Natural killer cell (primary cell): ENCODE measurements at regions not wholly inside any gene's neighbourhood (a gene's known extent, or its start where the extent isn't known, plus 50 kb on each side); places are given as distances from the start of the nearest gene placed in this dataset.
A peak's percentile ranks its signal among the peaks of the same experiment; 100 is the strongest.

ENCODE experiments used
- ATAC-seq, 3 donors: fragments of 150-1000 bp in 2 of 3; fragments of 200-7000 bp in 1 of 3; cut with Tn5 transposase; 1 replicate in 1 of 3; 2 replicates in 2 of 3; pipeline ENCODE4 v1.10.0; 2021; ENCODE audit warnings: mild to moderate bottlenecking in 2 of 3, moderate library complexity in 2 of 3
- DNase-seq, 2 donors: peaks; one replicate each; pipeline versions ENCODE4 v3.0.0 to v3.0.0-alpha.2; 2013 to 2021; ENCODE audit warnings: mixed read lengths in 1 of 2
- H3K27ac ChIP-seq: one replicate; pipeline ENCODE4 v1.5.1; 2013; ENCODE audit warnings: mild to moderate bottlenecking, low read length
- H3K27me3 ChIP-seq: one replicate; pipeline ENCODE4 v1.6.1; 2013; ENCODE audit warnings: low read length; ENCODE audit not compliant: control insufficient read depth, insufficient read depth
- H3K36me3 ChIP-seq: one replicate; pipeline ENCODE4 v1.6.1; 2013; ENCODE audit warnings: low read length; ENCODE audit not compliant: control insufficient read depth, insufficient read depth
- H3K4me1 ChIP-seq: one replicate; pipeline ENCODE4 v1.6.1; 2013; ENCODE audit warnings: low read length; ENCODE audit not compliant: control insufficient read depth, insufficient read depth
- H3K4me3 ChIP-seq: one replicate; pipeline ENCODE4 v1.5.1; 2013; ENCODE audit warnings: low read length
- H3K9me3 ChIP-seq: one replicate; pipeline ENCODE4 v1.6.1; 2013; ENCODE audit warnings: low read length; ENCODE audit not compliant: control insufficient read depth, insufficient read depth
- H3K27ac Mint-ChIP-seq, 2 donors: one replicate each; pipeline ENCODE4 v1.8.0; 2022; ENCODE audit warnings: mild to moderate bottlenecking in 2 of 2, mixed read lengths in 2 of 2, moderate library complexity in 1 of 2
- H3K27me3 Mint-ChIP-seq, 2 donors: one replicate each; pipeline ENCODE4 v1.8.0; 2022; ENCODE audit warnings: low read depth in 2 of 2, mixed read lengths in 2 of 2
- H3K36me3 Mint-ChIP-seq: one replicate; pipeline ENCODE4 v1.8.0; 2022; ENCODE audit warnings: mixed read lengths
- H3K4me1 Mint-ChIP-seq, 2 donors: one replicate each; pipeline ENCODE4 v1.8.0; 2022; ENCODE audit warnings: mixed read lengths in 2 of 2
- H3K4me3 Mint-ChIP-seq: one replicate; pipeline ENCODE4 v1.8.0; 2022; ENCODE audit warnings: mild to moderate bottlenecking, moderate library complexity, mixed read lengths
- H3K9me3 Mint-ChIP-seq, 2 donors: one replicate each; pipeline ENCODE4 v1.8.0; 2022; ENCODE audit warnings: mixed read lengths in 2 of 2
- WGBS: methylation state at CpG from one replicate; pipeline ENCODE4 v1.1.7; 2013; ENCODE audit warnings: missing lambda C conversion rate; ENCODE audit not compliant: insufficient coverage; 5-methylcytosine and 5-hydroxymethylcytosine counted together
- intact Hi-C: fragments of 100-400 bp; cut with micrococcal nuclease; formaldehyde crosslinking; loops from one replicate; pipeline ENCODE4 v1.14.2; 2022
- TF ChIP-seq, protein P1 (sequence below): fragments of 200-600 bp; IDR thresholded peaks from one replicate; pipeline ENCODE4 v1.8.0; 2022; ENCODE audit warnings: antibody characterized with exemption

DNA sequence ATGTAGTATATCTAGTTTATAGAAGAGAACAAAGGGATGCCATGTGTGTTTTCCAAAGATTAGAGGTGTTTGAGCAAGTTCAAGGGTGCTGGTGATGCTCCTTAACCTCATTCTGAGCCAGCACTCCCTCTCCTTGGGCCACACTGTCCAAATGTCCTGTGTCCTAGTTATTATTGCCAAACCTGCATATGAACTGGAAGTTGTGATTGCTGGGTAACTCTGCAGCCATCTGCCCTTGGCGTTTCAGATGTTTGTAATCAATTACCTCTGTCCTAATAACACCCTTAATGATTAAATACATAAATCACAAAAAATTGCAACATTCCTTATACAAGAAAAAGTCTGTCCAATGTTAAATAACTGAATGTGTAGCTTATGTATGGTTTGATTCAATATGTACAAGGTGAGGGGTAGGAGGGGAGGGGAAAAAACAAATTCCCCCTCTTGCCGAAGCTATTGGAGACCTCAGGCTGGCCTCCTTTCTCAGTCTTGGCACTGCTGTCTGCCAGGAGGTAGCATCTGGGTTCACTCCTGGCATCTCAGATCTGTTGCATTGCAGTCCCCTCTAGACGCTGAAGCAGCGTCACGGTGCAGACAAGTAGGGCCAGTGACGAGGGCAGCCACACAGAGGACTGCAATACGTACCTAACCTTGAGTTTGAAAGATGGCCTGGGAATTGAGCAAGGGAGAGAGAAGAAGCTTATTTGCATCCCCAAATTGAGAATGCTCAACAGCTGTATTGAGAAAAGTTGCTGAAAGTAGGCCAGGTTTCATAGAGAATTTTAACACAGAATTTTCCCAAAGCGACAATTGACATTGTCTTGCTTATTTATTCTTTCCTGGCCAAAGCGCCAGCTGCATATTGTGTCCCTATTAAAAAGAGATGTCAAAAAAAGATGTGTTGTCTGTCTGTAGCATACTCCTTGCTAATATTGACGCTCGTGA is 89.6 kb upstream of the ARHGAP32 start:
- Histone ChIP-seq H3K4me3 (no peak overlapping the region), H3K9me3 (no peaks in the 10 kb centered on the region), H3K27ac (no peak overlapping the region), H3K36me3 (no peaks in the 10 kb centered on the region), H3K4me1 (peaks cover 14% of the 10 kb centered on the region), H3K27me3 (peaks cover 6% of the 10 kb centered on the region)
- peaks cover 19 to 36% of the 10 kb centered on the region in 2 donors for H3K27me3 Mint-ChIP-seq
- H3K36me3 Mint-ChIP-seq = no peaks in the 10 kb centered on the region
- no peak for ATAC-seq
- TF ChIP-seq, protein P1, sequence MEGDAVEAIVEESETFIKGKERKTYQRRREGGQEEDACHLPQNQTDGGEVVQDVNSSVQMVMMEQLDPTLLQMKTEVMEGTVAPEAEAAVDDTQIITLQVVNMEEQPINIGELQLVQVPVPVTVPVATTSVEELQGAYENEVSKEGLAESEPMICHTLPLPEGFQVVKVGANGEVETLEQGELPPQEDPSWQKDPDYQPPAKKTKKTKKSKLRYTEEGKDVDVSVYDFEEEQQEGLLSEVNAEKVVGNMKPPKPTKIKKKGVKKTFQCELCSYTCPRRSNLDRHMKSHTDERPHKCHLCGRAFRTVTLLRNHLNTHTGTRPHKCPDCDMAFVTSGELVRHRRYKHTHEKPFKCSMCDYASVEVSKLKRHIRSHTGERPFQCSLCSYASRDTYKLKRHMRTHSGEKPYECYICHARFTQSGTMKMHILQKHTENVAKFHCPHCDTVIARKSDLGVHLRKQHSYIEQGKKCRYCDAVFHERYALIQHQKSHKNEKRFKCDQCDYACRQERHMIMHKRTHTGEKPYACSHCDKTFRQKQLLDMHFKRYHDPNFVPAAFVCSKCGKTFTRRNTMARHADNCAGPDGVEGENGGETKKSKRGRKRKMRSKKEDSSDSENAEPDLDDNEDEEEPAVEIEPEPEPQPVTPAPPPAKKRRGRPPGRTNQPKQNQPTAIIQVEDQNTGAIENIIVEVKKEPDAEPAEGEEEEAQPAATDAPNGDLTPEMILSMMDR = no peak
- H3K27ac Mint-ChIP-seq = no peak overlapping the region
- H3K4me3 Mint-ChIP-seq = no peak overlapping the region
- WGBS = 90% methylated on average over 11 of the region's 11 CpGs
- peaks cover 10 to 21% of the 10 kb centered on the region in 2 donors for H3K4me1 Mint-ChIP-seq
- intact Hi-C loops = no loop called here
- H3K9me3 Mint-ChIP-seq = no peaks in the 10 kb centered on the region
- no peak for DNase-seq

DNA sequence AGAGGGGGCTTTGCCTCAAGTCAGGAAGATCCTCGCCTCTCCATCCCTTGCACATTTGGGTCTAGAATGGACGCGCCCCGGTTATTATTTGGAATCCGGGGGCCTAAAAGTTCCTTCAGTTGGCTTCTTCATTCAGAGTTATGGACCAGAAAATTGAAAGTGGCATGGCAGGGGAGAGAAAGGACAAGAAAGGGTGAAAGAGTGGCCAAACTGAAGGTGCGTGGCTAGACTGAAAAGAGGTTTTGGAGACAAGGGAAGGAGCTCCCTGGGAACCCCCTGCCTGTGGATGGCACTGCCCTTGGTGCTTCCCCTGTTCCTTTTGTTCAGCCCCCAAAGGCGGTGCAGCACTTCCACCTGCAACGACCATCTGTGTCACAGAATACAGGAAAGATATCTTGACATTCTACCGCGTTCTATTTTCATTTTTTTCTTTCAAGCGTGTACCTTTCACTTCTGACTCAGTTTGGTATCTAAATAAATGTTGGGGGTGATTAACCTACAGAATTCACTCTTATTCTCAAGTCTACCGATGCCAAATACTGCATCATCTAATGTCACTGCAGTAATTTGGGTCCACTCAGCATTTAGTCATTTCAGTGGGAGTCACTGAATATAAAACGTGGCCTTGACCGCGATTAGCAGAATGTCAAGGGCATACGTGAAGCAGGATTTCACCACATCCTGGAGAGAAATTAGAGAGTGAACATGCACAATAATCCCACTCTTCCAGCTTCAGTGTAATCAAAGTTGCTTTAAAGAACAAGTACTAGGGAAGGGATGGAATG is 88.1 kb upstream of the ARHGAP32 start:
- Mint-ChIP-seq H3K4me1 (peaks cover 10 to 21% of the 10 kb centered on the region in 2 donors), H3K36me3 (no peaks in the 10 kb centered on the region), H3K27ac (peak overlapping the region; percentile 47 to 65), H3K27me3 (peaks cover 20 to 35% of the 10 kb centered on the region in 2 donors), H3K4me3 (peak overlapping the region; percentile 91), H3K9me3 (no peaks in the 10 kb centered on the region)
- Histone ChIP-seq H3K4me1 (peaks cover 14% of the 10 kb centered on the region), H3K27me3 (peaks cover 6% of the 10 kb centered on the region), H3K27ac (no peak overlapping the region), H3K36me3 (no peaks in the 10 kb centered on the region), H3K9me3 (no peaks in the 10 kb centered on the region), H3K4me3 (peak overlapping the region; percentile 59)
- 15% methylated on average over 15 of the region's 16 CpGs for WGBS
- no peak for ATAC-seq
- TF ChIP-seq, protein P1 = no peak
- DNase-seq = peak in 1 of 2 donors; percentile 45
- intact Hi-C loops = no loop called here

DNA sequence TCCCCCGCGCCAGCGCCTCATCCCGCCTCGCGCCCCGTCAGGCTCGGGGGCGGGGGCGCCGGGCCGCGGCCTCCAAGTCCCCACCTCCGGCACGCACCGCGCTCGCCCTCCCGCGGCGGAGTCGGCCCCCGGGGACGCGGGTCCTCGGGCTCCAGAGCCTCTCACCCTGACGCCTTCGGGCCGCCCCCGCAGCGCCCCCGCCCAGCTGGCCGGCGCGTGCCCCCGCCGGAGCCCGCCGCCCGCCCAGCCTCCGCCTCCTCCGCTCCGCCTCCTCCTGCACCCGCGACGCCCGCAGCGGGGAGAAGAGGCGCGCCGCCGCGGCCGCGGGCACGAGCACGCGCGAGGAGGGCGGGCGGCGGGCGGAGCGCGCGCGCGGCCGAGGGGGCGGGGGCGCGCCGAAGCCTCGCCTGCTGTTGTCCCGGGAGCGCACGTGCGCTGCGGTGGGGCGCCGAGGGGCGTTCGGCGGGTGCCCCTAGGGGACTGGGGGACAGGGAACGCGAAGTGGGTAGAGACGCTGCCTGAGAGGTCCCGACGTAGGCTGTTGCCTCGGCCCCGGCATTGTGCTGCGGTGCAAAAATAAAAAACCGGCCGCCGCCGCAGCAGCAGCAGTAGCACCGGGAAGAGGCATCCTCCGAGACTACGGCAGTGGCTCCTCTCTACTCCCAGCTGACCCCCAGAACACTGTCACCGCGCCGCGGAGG is 87.4 kb upstream of the ARHGAP32 start:
- peak overlapping the region; percentile 59 for H3K4me3 ChIP-seq
- H3K36me3 ChIP-seq = no peaks in the 10 kb centered on the region
- Mint-ChIP-seq H3K4me3 (peak overlapping the region; percentile 91), H3K36me3 (no peaks in the 10 kb centered on the region), H3K27me3 (peaks cover 20 to 34% of the 10 kb centered on the region in 2 donors), H3K9me3 (no peaks in the 10 kb centered on the region), H3K4me1 (peaks cover 10 to 21% of the 10 kb centered on the region in 2 donors), H3K27ac (peak overlapping the region; percentile 47 to 65)
- WGBS = under 1% methylated on average over 103 of the region's 103 CpGs
- peaks cover 14% of the 10 kb centered on the region for H3K4me1 ChIP-seq
- no peak overlapping the region for H3K27ac ChIP-seq
- TF ChIP-seq, protein P1 = no peak
- peaks cover 6% of the 10 kb centered on the region for H3K27me3 ChIP-seq
- no peaks in the 10 kb centered on the region for H3K9me3 ChIP-seq
- intact Hi-C loops = no loop called here
- ATAC-seq (peak; percentile 85 to 91 (median 87)), DNase-seq (peak; percentile 80 to 86)
